ENCODE measurements at regions not wholly inside any gene's neighbourhood (a gene's known extent, or its start where the extent isn't known, plus 50 kb on each side); places are given as distances from the start of the nearest gene placed in this dataset.

DNA sequence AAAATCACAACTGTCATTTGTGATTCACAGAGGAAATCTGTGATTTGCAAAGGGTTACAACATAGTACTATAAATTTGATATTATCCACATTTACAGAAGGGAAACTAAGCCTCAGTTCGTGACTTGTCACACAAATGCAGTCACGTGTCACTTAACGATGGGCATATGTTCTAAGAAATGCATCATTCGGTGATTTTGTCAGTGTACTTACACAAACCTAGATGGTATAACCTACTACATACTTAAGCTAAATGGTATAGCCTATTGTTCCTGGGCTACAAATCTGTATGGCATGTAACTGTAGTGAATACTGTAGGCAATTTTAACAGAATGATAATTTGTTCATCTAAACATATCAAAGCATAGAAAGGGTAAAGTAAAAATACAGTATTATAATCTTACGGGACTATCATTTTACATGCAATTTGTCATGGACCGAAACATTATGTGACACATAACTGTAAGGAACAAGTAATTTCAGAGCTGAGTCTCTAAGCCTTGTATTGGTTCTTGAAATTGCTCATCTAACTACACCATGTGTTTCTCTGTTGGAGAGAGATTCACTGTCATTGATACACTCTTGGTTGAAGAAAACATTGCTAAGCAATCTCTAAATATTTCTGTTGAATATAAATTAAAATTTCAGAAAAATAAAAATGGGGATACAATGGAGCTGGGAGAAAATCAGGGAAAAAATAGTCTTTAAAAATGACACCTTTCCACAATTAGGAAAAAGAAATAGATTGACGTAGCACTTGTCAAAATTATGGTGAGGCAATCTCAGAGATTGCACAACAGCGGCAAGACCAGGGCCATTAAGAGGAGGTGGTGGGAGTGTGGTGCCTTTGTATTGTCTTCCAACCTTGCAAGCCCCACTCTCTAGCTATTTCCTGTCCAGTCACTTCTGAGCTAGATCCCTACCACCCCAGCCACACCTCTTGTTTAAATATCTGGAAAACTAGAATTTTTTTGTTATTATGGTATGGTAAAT is 645.8 kb upstream of the TBL1XR1 start:
- TF ChIP-seq POLR2A (IDR thresholded peaks at IDR 0.05) (no peak), POLR2AphosphoS5 (IDR thresholded peaks at IDR 0.05) (no peak)
- TF ChIP-seq, protein P1, sequence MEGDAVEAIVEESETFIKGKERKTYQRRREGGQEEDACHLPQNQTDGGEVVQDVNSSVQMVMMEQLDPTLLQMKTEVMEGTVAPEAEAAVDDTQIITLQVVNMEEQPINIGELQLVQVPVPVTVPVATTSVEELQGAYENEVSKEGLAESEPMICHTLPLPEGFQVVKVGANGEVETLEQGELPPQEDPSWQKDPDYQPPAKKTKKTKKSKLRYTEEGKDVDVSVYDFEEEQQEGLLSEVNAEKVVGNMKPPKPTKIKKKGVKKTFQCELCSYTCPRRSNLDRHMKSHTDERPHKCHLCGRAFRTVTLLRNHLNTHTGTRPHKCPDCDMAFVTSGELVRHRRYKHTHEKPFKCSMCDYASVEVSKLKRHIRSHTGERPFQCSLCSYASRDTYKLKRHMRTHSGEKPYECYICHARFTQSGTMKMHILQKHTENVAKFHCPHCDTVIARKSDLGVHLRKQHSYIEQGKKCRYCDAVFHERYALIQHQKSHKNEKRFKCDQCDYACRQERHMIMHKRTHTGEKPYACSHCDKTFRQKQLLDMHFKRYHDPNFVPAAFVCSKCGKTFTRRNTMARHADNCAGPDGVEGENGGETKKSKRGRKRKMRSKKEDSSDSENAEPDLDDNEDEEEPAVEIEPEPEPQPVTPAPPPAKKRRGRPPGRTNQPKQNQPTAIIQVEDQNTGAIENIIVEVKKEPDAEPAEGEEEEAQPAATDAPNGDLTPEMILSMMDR (IDR thresholded peaks at IDR 0.05), result no peak
- no peaks in the 10 kb centered on the region for H3K36me3 ChIP-seq
- intact Hi-C loops (cut with DNase I; ENCODE audit: low total_unique reads), result loop anchor here (5.0 kb wide), 1 partner anchor 1031 kb away; no protein-coding TSS in a partner anchor
- H3K9me3 ChIP-seq, result no peaks in the 10 kb centered on the region
- H3K27me3 ChIP-seq, result no peaks in the 10 kb centered on the region
- no peak for DNase-seq (ENCODE audit: low spot score in 2 of 2)
- no peaks in the 10 kb centered on the region for H3K4me1 ChIP-seq
- no peak overlapping the region for H3K4me3 ChIP-seq
- H3K27ac ChIP-seq, result no peak overlapping the region

DNA sequence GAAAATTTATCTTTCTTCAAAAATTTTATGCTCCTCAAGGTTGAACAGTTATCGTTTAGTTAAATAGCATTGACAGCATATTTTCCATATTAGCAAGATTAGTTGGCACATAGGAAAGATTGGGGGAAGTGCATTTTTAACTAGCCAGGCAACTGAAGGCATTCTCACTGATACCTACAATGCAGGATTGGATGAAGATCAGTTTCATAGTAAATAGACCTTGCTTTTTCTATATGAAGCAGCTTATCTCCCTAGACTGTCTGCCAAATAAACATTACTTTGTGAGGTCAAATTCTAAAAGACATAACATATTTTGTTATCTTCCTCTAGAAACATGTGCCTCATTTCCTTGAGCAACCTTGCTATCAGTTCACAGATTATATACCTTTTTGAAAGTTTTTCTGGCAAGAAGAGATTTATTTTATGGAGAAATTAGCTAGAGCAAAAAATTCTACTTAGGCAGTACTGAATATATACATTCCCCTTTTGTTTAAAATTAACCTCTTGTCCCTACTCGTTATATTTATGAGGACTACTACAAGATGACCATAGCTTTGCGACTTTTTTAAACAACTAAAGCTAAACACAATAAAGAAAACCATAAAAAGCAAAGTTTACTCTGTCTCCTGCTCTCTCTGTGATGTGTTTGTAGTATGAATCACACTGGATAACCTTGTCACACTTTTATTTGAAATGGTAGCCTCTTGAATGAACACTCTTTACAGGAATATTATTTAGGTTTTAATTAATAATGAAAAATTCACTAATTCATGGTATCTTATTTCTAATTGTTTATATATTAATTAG is 654.9 kb upstream of the TBL1XR1 start:
- TF ChIP-seq POLR2AphosphoS5 (IDR thresholded peaks at IDR 0.05) (no peak), POLR2A (IDR thresholded peaks at IDR 0.05) (no peak)
- TF ChIP-seq, protein P1 (IDR thresholded peaks at IDR 0.05), result no peak
- Histone ChIP-seq H3K4me1 (no peaks in the 10 kb centered on the region), H3K27me3 (no peaks in the 10 kb centered on the region), H3K4me3 (no peak overlapping the region), H3K27ac (no peak overlapping the region), H3K9me3 (no peaks in the 10 kb centered on the region), H3K36me3 (no peaks in the 10 kb centered on the region)
- DNase-seq (ENCODE audit: low spot score in 2 of 2), result no peak
- intact Hi-C loops (cut with DNase I; ENCODE audit: low total_unique reads), result no loop called here

DNA sequence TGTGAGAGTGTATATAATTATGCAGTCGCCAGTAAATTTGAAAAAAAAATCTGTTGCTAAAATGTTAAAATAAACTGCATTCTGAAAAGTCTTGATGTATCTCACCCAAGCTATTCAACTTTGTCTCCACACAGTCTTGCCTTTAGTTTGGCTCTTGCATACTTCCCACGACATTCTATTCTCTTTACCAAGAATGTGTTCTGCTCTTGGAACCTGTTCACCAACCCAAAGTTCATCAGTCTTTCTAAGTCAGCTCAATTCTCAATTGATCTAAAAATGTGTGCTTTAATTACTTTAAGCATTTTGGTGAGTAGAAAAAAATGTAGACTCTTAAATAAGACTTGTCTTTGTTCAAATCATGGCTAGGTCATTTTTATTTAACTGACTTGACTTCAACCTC is 657.7 kb upstream of the TBL1XR1 start:
- no peaks in the 10 kb centered on the region for H3K36me3 ChIP-seq
- no peak for TF ChIP-seq POLR2A (IDR thresholded peaks at IDR 0.05)
- no peak for TF ChIP-seq POLR2AphosphoS5 (IDR thresholded peaks at IDR 0.05)
- TF ChIP-seq, protein P1 (IDR thresholded peaks at IDR 0.05), result no peak
- H3K9me3 ChIP-seq, result no peaks in the 10 kb centered on the region
- DNase-seq (ENCODE audit: low spot score in 2 of 2), result no peak
- no peak overlapping the region for H3K4me3 ChIP-seq
- intact Hi-C loops (cut with DNase I; ENCODE audit: low total_unique reads), result no loop called here
- H3K4me1 ChIP-seq, result no peaks in the 10 kb centered on the region
- H3K27me3 ChIP-seq, result no peaks in the 10 kb centered on the region
- H3K27ac ChIP-seq, result no peak overlapping the region

DNA sequence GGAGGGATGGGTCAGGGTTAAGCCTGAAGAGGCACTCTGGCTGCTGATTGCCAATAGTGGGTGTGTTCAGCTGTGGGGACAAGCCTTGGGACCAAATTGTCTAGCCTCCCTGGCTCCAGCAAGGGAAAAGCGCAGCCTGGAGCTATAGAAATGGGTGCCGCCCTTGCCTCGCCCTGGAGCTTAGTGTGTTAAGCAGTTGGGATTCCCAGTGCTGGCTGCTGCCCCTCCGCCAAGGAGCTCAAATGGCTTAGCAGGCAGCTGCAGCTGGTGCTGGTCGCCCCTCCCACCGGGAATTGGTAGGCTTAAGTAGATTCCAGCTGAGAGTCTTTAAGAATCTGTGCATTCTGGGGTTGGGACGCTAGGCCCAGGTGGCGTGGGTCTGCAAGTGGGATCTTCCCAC is 662.9 kb upstream of the TBL1XR1 start:
- DNase-seq (ENCODE audit: low spot score in 2 of 2), result no peak
- Histone ChIP-seq H3K27me3 (no peaks in the 10 kb centered on the region), H3K9me3 (no peaks in the 10 kb centered on the region), H3K4me1 (no peaks in the 10 kb centered on the region), H3K36me3 (no peaks in the 10 kb centered on the region), H3K4me3 (no peak overlapping the region), H3K27ac (no peak overlapping the region)
- intact Hi-C loops (cut with DNase I; ENCODE audit: low total_unique reads), result no loop called here
- TF ChIP-seq POLR2AphosphoS5 (IDR thresholded peaks at IDR 0.05) (no peak), POLR2A (IDR thresholded peaks at IDR 0.05) (no peak)
- TF ChIP-seq, protein P1 (IDR thresholded peaks at IDR 0.05), result no peak

Measured in breast epithelium (tissue), 4 donors.